ENCODE measurements at regions not wholly inside any gene's neighbourhood (a gene's known extent, or its start where the extent isn't known, plus 50 kb on each side); places are given as distances from the start of the nearest gene placed in this dataset.

DNA sequence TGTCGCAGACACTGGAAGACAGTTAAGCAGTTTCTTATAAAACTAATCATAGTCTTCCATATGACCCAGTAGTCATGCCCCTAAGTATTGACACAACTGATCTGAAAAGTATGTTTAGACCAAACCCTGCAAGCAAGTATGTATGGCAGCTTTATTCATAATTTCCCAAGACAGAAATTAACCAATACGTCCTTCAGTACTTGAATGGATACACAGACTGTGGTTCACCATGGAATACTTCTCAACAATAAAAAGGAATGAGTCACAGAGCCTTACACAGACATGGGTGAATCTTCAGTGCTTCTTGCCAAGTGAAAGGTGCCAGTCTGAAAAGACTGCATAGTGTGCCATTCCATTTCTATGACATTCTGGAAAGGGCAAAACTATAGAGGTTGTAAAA lies 50.2 kb upstream of the AKR1E2 start:
- Mint-ChIP-seq H3K4me3 (ENCODE audit: unreplicated experiment) (no peak overlapping the region), H3K4me1 (ENCODE audit: low read depth) (peaks cover 22% of the 10 kb centered on the region)
- no peak for DNase-seq (ENCODE audit: low spot score)

DNA sequence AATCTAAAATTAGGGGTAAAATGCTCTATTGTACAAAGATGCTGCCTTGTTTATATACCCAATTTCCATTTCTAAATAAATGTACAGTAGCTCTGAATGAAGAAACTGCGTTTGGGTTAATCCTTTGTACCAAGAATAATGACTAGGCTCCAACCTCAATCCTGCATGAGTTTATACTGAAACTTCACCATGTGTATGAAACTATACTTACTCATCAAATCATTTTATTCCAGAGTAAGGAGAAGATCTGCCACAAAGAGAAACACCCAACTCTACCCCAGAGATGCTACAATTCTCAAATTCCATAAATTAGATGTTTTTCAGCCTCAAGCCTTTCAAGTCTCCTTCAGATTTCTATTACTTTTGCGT lies 53.8 kb upstream of the AKR1E2 start:
- H3K27ac Mint-ChIP-seq (ENCODE audit: unreplicated experiment), result peak overlapping the region; percentile 5
- no peaks in the 10 kb centered on the region for H3K36me3 Mint-ChIP-seq (ENCODE audit: low read depth)
- DNase-seq (ENCODE audit: low spot score), result no peak
- peaks cover 40% of the 10 kb centered on the region for H3K4me1 Mint-ChIP-seq (ENCODE audit: low read depth)
- TF ChIP-seq, protein P1, sequence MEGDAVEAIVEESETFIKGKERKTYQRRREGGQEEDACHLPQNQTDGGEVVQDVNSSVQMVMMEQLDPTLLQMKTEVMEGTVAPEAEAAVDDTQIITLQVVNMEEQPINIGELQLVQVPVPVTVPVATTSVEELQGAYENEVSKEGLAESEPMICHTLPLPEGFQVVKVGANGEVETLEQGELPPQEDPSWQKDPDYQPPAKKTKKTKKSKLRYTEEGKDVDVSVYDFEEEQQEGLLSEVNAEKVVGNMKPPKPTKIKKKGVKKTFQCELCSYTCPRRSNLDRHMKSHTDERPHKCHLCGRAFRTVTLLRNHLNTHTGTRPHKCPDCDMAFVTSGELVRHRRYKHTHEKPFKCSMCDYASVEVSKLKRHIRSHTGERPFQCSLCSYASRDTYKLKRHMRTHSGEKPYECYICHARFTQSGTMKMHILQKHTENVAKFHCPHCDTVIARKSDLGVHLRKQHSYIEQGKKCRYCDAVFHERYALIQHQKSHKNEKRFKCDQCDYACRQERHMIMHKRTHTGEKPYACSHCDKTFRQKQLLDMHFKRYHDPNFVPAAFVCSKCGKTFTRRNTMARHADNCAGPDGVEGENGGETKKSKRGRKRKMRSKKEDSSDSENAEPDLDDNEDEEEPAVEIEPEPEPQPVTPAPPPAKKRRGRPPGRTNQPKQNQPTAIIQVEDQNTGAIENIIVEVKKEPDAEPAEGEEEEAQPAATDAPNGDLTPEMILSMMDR (IDR thresholded peaks at IDR 0.05), result no peak
- no peaks in the 10 kb centered on the region for H3K9me3 Mint-ChIP-seq (ENCODE audit: low read depth)
- H3K27me3 Mint-ChIP-seq (ENCODE audit: low read depth), result no peaks in the 10 kb centered on the region
- no peak overlapping the region for H3K4me3 Mint-ChIP-seq (ENCODE audit: unreplicated experiment)

More for the DNA sequence above, 50.2 kb upstream of the AKR1E2 start:
- TF ChIP-seq, protein P1 (IDR thresholded peaks at IDR 0.05), result no peak
- Mint-ChIP-seq H3K27me3 (ENCODE audit: low read depth) (no peaks in the 10 kb centered on the region), H3K27ac (ENCODE audit: unreplicated experiment) (no peak overlapping the region), H3K36me3 (ENCODE audit: low read depth) (no peaks in the 10 kb centered on the region), H3K9me3 (ENCODE audit: low read depth) (no peaks in the 10 kb centered on the region)

DNA sequence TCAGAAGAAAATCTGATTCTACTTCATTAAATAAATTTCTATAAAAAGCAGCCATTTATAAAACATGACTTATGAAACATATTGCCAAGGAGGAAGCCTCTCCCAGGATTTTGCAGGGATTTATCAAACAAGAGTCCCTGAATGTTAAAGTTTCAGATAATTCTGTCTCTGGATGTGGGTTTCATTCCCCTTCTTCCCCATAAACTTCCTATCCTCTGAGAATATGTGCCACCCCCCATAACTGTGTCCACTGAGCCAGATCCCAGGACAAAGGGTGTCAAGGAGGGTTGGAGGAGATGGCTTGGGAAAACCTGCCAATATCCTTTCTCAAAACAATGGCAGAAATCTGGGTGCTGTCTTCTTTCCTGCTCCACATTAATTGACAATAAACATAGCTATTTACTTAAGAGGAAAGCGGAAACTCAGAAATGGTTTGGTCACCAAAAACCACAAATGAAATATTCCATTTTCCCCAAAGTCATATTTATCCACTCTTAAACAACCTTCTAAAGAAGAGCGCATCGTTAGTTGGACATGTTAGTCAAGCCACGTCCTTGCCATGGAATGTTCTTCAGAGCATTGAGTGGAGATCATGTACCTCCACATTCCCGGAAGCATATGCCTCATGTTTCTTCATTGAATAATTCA lies 54.3 kb upstream of the AKR1E2 start:
- Mint-ChIP-seq H3K4me1 (ENCODE audit: low read depth) (peaks cover 45% of the 10 kb centered on the region), H3K9me3 (ENCODE audit: low read depth) (no peaks in the 10 kb centered on the region), H3K27me3 (ENCODE audit: low read depth) (no peaks in the 10 kb centered on the region), H3K36me3 (ENCODE audit: low read depth) (no peaks in the 10 kb centered on the region), H3K4me3 (ENCODE audit: unreplicated experiment) (no peak overlapping the region), H3K27ac (ENCODE audit: unreplicated experiment) (peak overlapping the region; percentile 76)
- TF ChIP-seq, protein P1 (IDR thresholded peaks at IDR 0.05), result peak; percentile 21
- DNase-seq (ENCODE audit: low spot score), result no peak

DNA sequence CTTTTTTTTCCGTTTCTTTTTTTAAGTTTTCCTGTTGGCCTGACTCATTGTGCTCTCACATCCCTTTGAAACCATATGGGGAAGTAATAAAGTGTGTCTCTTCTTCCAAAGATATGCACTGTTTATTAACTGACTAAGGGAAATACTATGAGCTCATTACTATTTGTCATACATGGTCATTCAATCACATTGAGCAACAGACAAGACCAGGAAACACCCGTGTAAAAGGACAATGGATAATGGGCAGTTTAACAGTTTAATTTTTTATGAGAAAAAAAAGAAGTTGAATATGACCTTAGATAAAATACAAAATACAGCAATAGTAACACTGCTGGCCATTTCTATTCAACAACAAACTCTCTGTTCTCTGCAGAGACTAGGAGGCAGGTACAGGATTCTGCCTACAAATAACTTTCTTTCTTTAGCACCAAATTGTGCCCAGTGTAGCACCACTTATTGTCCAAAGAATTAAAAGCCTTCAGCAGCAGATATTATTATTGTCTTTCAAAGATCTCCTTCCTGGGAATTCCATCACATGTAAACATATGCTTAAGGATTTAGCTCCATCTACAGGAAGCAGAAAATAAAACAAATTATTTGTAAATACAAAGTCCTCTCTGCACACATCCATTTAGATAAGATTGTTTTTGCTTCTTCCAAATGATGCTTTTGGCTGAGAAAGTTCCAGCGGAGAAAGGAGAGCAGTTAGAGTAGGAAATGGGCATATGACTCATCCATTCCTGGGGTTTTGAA lies 55.0 kb upstream of the AKR1E2 start:
- Mint-ChIP-seq H3K4me3 (ENCODE audit: unreplicated experiment) (no peak overlapping the region), H3K4me1 (ENCODE audit: low read depth) (peaks cover 50% of the 10 kb centered on the region), H3K9me3 (ENCODE audit: low read depth) (no peaks in the 10 kb centered on the region), H3K36me3 (ENCODE audit: low read depth) (no peaks in the 10 kb centered on the region), H3K27ac (ENCODE audit: unreplicated experiment) (peak overlapping the region; percentile 76), H3K27me3 (ENCODE audit: low read depth) (no peaks in the 10 kb centered on the region)
- TF ChIP-seq, protein P1 (IDR thresholded peaks at IDR 0.05), result peak; percentile 82
- no peak for DNase-seq (ENCODE audit: low spot score)

DNA sequence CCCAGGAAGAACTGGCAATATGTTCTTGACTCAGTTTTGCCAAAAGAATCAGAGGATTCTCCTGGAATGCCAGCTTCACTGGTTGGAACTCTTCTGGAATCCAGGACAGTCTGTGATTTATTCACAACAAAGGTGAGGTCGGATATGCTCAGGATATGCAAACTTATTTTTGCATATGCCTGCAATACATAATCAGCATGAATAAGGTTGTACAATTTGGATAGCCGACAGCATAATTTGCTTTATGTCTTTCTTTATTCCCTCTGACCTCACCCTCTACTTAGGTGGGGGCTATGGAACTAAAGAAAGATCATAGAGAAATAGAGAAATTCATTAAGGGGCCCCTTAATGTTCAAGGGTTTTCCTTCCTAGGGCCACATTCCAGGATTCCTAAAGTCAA lies 57.6 kb upstream of the AKR1E2 start:
- Mint-ChIP-seq H3K36me3 (ENCODE audit: low read depth) (no peaks in the 10 kb centered on the region), H3K4me1 (ENCODE audit: low read depth) (peaks cover 64% of the 10 kb centered on the region), H3K27ac (ENCODE audit: unreplicated experiment) (no peak overlapping the region), H3K9me3 (ENCODE audit: low read depth) (no peaks in the 10 kb centered on the region), H3K27me3 (ENCODE audit: low read depth) (no peaks in the 10 kb centered on the region), H3K4me3 (ENCODE audit: unreplicated experiment) (no peak overlapping the region)
- TF ChIP-seq, protein P1 (IDR thresholded peaks at IDR 0.05), result no peak
- DNase-seq (ENCODE audit: low spot score), result no peak

Measured in chondrocyte (in vitro differentiated cells).